ENCODE measurements at regions not wholly inside any gene's neighbourhood (a gene's known extent, or its start where the extent isn't known, plus 50 kb on each side); places are given as distances from the start of the nearest gene placed in this dataset.

DNA sequence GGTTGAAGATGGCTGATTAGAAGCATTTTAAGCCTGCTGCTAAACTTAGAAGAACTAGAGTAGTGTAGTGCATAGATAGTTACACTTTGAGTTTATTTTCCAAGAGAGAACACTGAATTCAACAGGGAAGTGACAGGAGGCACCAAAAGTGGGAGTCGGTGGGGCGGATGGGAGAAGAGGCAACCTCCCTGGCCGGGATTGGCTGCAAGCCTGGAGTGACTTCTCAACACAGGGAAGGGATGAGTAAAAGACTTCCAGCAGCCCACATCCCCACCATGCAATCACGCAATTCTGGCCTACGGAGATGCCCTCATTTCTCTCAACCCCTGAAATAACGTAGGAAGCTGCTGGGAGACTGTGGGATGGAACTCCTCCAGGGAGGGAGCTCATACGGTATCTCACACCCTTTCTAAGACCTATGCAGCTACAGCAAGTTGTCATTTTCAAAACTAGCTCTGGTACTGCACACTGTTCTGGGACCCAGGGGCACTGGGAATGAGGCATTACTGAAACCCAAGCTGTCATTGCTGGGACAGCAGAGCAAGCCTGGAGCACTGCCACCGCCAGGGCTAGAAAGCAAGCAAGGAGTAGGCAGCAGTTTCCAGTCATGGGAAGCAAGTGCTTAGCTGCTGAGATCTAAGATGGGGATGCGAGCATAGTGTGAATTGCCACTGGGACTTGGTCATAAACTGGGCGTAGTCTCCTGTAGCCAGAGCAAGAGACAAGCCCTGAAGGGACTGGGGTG is 331.6 kb upstream of the PTGER4 start:
- TF ChIP-seq CTCF (IDR thresholded peaks at IDR 0.05) (no peak), POLR2AphosphoS5 (IDR thresholded peaks at IDR 0.05) (no peak), EP300 (IDR thresholded peaks at IDR 0.05) (no peak)
